HL-60 (cell line): ENCODE measurements at regions not wholly inside any gene's neighbourhood (a gene's known extent, or its start where the extent isn't known, plus 50 kb on each side); places are given as distances from the start of the nearest gene placed in this dataset.

Experiments used
- DNase-seq, 2 experiments: peaks; one replicate each; pipeline ENCODE4 v3.0.0-alpha.2; 2010 to 2020; ENCODE audit warnings: low read depth in 1 of 2, low spot score in 1 of 2
- H3K27ac ChIP-seq: fragments of 250-450 bp; sonication (Bioruptor Pico); replicated peaks from 2 replicates; pipeline ENCODE4 v1.5.1; 2020; ENCODE audit warnings: mild to moderate bottlenecking, moderate library complexity
- H3K27me3 ChIP-seq: fragments of 250-450 bp; sonication (Bioruptor Pico); 2 replicates; pipeline ENCODE4 v1.5.1; 2021; ENCODE audit warnings: mild to moderate bottlenecking, moderate library complexity; ENCODE audit not compliant: insufficient read depth, poor library complexity, severe bottlenecking
- H3K4me3 ChIP-seq: replicated peaks from 2 replicates; pipeline ENCODE4 v1.5.1; 2011; ENCODE audit warnings: mild to moderate bottlenecking, control low read depth, low read length; ENCODE audit not compliant: insufficient read depth
- CTCF ChIP-seq: IDR thresholded peaks from one replicate; pipeline ENCODE4 v1.5.1; 2011; ENCODE audit warnings: low read length, control low read depth, inconsistent platforms; ENCODE audit not compliant: insufficient read depth
- GABPA ChIP-seq: IDR thresholded peaks from 2 replicates; pipeline ENCODE4 v1.6.1; 2012; ENCODE audit warnings: low read depth
- POLR2AphosphoS5 ChIP-seq: IDR thresholded peaks from 2 replicates; pipeline ENCODE4 v1.6.1; 2012; ENCODE audit warnings: low read depth
- REST ChIP-seq: IDR thresholded peaks from 2 replicates; pipeline ENCODE4 v1.6.1; 2012; ENCODE audit warnings: low read depth; ENCODE audit not compliant: insufficient replicate concordance
- SPI1 ChIP-seq: IDR thresholded peaks from 2 replicates; pipeline ENCODE4 v1.6.1; 2012; ENCODE audit warnings: low read depth, mild to moderate bottlenecking, borderline replicate concordance

DNA sequence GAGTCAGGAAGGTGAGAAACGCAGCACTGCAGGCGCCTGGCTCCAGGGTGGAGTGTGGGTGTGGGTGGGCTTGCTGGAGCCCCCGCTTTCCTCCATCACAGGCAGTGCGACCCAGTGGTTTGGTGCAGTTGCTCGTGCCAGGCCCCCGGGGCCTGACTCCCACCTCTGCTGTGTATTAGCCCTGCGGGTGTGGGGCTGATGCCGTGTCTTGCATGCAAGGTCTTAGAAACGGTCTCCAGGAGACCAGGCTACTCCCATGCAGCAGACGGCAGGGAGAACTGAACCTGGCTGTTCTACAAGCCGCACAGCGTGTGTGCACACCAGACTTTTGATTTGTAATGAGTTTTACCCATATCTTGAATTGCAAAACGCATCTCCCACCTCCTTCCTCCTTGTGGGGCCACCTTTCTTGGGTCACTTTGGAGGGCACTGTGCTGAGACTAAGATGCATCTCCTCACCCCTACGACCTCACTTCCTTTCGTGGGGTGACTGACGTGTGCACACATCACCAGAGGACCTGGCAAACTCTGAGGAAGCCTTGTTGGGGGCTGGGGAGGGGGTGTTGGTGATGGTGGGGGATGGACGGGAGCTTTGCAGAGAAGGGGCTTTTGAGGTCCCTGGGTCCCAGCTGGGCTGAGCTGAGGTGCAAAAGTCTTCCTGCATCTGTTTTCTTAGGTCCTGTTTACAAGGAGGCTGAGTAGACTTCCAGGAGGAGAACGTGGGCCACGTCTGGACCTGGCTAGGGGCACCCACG lies 101.8 kb upstream of the TNRC6C start:
- no peaks in the 10 kb centered on the region for H3K27me3 ChIP-seq
- TF ChIP-seq SPI1 (no peak), GABPA (no peak), POLR2AphosphoS5 (no peak), REST (no peak), CTCF (no peak)
- H3K4me3 ChIP-seq: no peak overlapping the region
- H3K27ac ChIP-seq: no peak overlapping the region
- DNase-seq: no peak

DNA sequence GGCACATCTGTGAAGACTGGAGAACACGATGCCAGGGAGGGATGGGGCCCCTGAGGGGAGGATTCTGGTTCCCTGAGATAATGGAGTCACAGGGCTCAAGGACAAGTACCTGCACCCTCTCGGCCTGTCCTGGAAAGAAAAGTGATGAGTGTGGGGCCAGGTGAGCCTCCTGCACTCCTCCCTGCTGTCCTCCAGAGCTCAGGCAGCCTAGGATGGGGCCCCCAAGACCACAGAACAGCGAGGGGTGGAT lies 101.3 kb upstream of the TNRC6C start:
- DNase-seq: no peak
- Histone ChIP-seq H3K27ac (no peak overlapping the region), H3K27me3 (no peaks in the 10 kb centered on the region), H3K4me3 (no peak overlapping the region)
- TF ChIP-seq CTCF (no peak), REST (no peak)

DNA sequence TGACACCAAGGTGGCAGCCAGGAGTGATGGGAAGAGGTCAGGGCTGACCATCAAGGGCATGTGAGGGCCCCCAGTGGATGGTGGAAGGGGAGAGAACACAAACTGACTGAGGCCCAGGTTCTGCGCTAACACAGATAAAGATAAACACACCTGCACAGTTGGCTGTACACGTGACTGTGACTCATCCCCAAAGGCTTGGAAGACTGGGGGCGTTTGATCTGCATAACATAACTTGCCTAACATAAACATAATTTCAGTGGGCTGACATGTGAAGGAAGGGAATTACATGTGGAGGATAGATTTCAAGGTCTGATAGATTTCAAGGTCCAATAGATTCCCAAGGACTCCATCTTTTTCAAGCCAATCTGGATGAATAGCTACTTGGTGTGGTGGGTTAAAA lies 100.9 kb upstream of the TNRC6C start:
- H3K27me3 ChIP-seq: no peaks in the 10 kb centered on the region
- no peak for DNase-seq
- H3K27ac ChIP-seq: no peak overlapping the region
- TF ChIP-seq REST (no peak), CTCF (no peak), POLR2AphosphoS5 (no peak), SPI1 (no peak)
- no peak overlapping the region for H3K4me3 ChIP-seq
